Natural killer cell (primary cell): ENCODE measurements at regions not wholly inside any gene's neighbourhood (a gene's known extent, or its start where the extent isn't known, plus 50 kb on each side); places are given as distances from the start of the nearest gene placed in this dataset.
"Not testable (repeated sequence)": the region's sequence is repeated elsewhere in the genome, so short reads cannot be mapped to it uniquely, and the experiment has no call there.

Experiments used
- ATAC-seq, 3 donors: fragments of 150-1000 bp in 2 of 3; fragments of 200-7000 bp in 1 of 3; cut with Tn5 transposase; 1 replicate in 1 of 3; 2 replicates in 2 of 3; pipeline ENCODE4 v1.10.0; 2021; ENCODE audit warnings: mild to moderate bottlenecking in 2 of 3, moderate library complexity in 2 of 3
- DNase-seq, 2 donors: peaks; one replicate each; pipeline versions ENCODE4 v3.0.0 to v3.0.0-alpha.2; 2013 to 2021; ENCODE audit warnings: mixed read lengths in 1 of 2
- H3K27ac ChIP-seq: one replicate; pipeline ENCODE4 v1.5.1; 2013; ENCODE audit warnings: mild to moderate bottlenecking, low read length
- H3K27me3 ChIP-seq: one replicate; pipeline ENCODE4 v1.6.1; 2013; ENCODE audit warnings: low read length; ENCODE audit not compliant: control insufficient read depth, insufficient read depth
- H3K36me3 ChIP-seq: one replicate; pipeline ENCODE4 v1.6.1; 2013; ENCODE audit warnings: low read length; ENCODE audit not compliant: control insufficient read depth, insufficient read depth
- H3K4me1 ChIP-seq: one replicate; pipeline ENCODE4 v1.6.1; 2013; ENCODE audit warnings: low read length; ENCODE audit not compliant: control insufficient read depth, insufficient read depth
- H3K4me3 ChIP-seq: one replicate; pipeline ENCODE4 v1.5.1; 2013; ENCODE audit warnings: low read length
- H3K9me3 ChIP-seq: one replicate; pipeline ENCODE4 v1.6.1; 2013; ENCODE audit warnings: low read length; ENCODE audit not compliant: control insufficient read depth, insufficient read depth
- H3K27ac Mint-ChIP-seq, 2 donors: one replicate each; pipeline ENCODE4 v1.8.0; 2022; ENCODE audit warnings: mild to moderate bottlenecking in 2 of 2, mixed read lengths in 2 of 2, moderate library complexity in 1 of 2
- H3K27me3 Mint-ChIP-seq, 2 donors: one replicate each; pipeline ENCODE4 v1.8.0; 2022; ENCODE audit warnings: low read depth in 2 of 2, mixed read lengths in 2 of 2
- H3K36me3 Mint-ChIP-seq: one replicate; pipeline ENCODE4 v1.8.0; 2022; ENCODE audit warnings: mixed read lengths
- H3K4me1 Mint-ChIP-seq, 2 donors: one replicate each; pipeline ENCODE4 v1.8.0; 2022; ENCODE audit warnings: mixed read lengths in 2 of 2
- H3K4me3 Mint-ChIP-seq: one replicate; pipeline ENCODE4 v1.8.0; 2022; ENCODE audit warnings: mild to moderate bottlenecking, moderate library complexity, mixed read lengths
- H3K9me3 Mint-ChIP-seq, 2 donors: one replicate each; pipeline ENCODE4 v1.8.0; 2022; ENCODE audit warnings: mixed read lengths in 2 of 2
- WGBS: methylation state at CpG from one replicate; pipeline ENCODE4 v1.1.7; 2013; ENCODE audit warnings: missing lambda C conversion rate; ENCODE audit not compliant: insufficient coverage; 5-methylcytosine and 5-hydroxymethylcytosine counted together
- intact Hi-C: fragments of 100-400 bp; cut with micrococcal nuclease; formaldehyde crosslinking; loops from one replicate; pipeline ENCODE4 v1.14.2; 2022

DNA sequence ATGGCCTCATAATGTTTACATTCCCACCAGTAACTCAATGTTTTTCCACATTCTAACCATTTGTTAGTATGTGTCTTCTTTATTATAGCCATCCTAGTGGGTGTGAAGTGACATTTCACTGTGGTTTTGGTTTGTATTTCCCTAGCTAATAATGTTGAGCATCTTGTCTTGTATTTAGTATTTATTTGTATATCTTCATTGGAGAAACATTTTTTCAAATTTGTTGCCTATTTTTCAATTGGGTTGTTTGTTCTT lies 144.8 kb upstream of the NBPF19 start:
- H3K27ac ChIP-seq, H3K4me3 ChIP-seq, H3K36me3 ChIP-seq, DNase-seq, H3K9me3 Mint-ChIP-seq, H3K27me3 Mint-ChIP-seq, H3K9me3 ChIP-seq, H3K27ac Mint-ChIP-seq, H3K4me1 Mint-ChIP-seq, H3K4me1 ChIP-seq, ATAC-seq, intact Hi-C loops, H3K4me3 Mint-ChIP-seq, H3K27me3 ChIP-seq, H3K36me3 Mint-ChIP-seq: not testable (repeated sequence)

DNA sequence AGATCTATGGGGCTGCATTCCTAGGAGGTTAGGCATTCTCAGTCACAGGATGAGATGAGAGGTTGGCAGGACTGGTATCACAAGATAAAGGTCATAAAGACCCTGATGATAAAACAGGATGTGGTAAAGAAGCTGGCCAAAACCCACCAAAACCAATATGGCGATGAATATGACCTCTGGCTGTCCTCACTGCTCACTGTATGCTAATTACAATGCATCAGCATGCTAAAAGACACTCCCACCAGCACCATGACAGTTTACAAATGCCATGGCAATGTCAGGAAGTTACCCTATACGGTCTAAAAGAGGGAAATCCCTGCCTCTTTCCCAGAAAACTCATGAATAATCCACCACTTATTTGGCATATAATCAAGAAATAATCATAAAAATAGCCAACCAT lies 138.8 kb upstream of the NBPF19 start:
- H3K27me3 ChIP-seq, ATAC-seq, H3K4me3 Mint-ChIP-seq, H3K4me1 Mint-ChIP-seq, H3K9me3 ChIP-seq, H3K36me3 Mint-ChIP-seq, DNase-seq, H3K27ac ChIP-seq, H3K27ac Mint-ChIP-seq, H3K36me3 ChIP-seq, H3K4me3 ChIP-seq, H3K9me3 Mint-ChIP-seq, intact Hi-C loops, H3K27me3 Mint-ChIP-seq, H3K4me1 ChIP-seq: not testable (repeated sequence)
- WGBS: no CpG with 5 or more reads among the region's 2 CpGs

DNA sequence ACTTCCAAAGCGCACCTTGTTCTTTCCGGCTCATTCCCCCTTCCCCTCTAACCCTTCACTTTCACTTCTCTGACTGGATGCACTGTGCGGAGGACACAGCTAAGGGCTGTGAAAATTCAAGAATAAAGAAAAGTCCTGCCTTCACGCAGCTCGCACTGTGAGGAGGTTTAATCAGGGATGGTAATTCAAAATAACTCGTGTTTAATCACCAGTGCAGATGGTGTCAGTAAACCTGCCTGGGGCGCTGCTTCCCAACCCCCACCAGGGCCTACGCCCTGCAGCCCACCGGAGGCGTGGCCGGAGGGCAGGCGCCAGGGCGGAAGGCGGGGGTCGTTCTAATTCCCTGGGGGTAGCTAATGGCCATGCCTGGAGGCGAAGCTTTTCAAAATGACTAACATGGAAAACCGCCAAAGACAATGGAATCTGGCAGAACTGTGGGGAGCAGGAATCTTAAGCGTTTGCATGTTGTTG lies 136.6 kb upstream of the NBPF19 start:
- H3K4me3 Mint-ChIP-seq, DNase-seq, H3K4me1 Mint-ChIP-seq, H3K27me3 Mint-ChIP-seq, intact Hi-C loops, H3K9me3 ChIP-seq, H3K4me3 ChIP-seq, ATAC-seq, H3K9me3 Mint-ChIP-seq, H3K36me3 Mint-ChIP-seq, H3K36me3 ChIP-seq, H3K4me1 ChIP-seq, H3K27me3 ChIP-seq, H3K27ac Mint-ChIP-seq, H3K27ac ChIP-seq: not testable (repeated sequence)
- no CpG with 5 or more reads among the region's 18 CpGs for WGBS

DNA sequence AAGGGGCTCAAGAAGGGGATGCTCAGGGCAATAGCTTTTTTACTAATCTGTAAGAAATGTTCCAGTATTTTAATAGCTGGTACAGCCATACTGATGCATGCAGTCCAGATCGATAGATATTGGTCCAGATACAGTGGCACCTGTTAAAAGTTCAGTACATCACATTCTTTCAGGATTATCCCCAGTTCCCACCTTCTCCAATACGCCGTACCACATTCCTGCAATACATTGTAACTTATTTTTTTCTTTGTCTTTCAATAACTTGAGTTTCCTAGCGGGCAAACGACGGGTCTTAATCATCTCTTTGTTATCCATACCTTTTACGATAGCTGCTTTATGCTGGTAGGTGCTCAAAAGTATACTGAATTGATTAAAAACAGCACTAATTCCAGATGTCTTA lies 136.1 kb upstream of the NBPF19 start:
- not testable (repeated sequence) for DNase-seq, H3K27ac Mint-ChIP-seq
- WGBS: no CpG with 5 or more reads among the region's 7 CpGs

DNA sequence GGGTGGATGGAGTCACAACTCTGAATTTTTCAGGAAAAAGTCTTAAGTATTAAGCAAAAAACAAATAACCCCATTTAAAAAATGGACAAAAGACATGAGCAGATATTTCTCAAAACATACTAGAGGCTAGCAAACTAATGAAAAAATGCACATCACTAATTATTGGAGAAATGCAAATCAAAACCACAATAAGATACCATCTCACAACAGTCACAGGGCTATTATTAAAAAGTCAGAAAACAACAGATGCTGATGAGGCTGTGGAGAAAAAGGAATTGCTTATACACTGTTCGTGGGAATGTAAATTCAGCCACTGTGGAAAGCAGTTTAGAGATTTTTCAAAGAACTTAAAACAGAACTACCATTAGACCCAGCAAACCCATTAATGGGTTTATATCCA lies 125.4 kb upstream of the NBPF19 start:
- H3K4me1 ChIP-seq, ATAC-seq, H3K27me3 ChIP-seq, H3K36me3 ChIP-seq, intact Hi-C loops, H3K27ac Mint-ChIP-seq, H3K27me3 Mint-ChIP-seq, DNase-seq, H3K9me3 Mint-ChIP-seq, H3K27ac ChIP-seq, H3K9me3 ChIP-seq, H3K4me3 Mint-ChIP-seq, H3K4me3 ChIP-seq, H3K4me1 Mint-ChIP-seq, H3K36me3 Mint-ChIP-seq: not testable (repeated sequence)
- WGBS: no CpG with 5 or more reads among the region's 1 CpG

More for the DNA sequence above, 136.1 kb upstream of the NBPF19 start:
- H3K27ac ChIP-seq, H3K9me3 ChIP-seq, H3K36me3 ChIP-seq, ATAC-seq, H3K27me3 Mint-ChIP-seq, intact Hi-C loops, H3K4me1 Mint-ChIP-seq, H3K36me3 Mint-ChIP-seq, H3K4me3 Mint-ChIP-seq, H3K9me3 Mint-ChIP-seq, H3K27me3 ChIP-seq, H3K4me3 ChIP-seq, H3K4me1 ChIP-seq: not testable (repeated sequence)

DNA sequence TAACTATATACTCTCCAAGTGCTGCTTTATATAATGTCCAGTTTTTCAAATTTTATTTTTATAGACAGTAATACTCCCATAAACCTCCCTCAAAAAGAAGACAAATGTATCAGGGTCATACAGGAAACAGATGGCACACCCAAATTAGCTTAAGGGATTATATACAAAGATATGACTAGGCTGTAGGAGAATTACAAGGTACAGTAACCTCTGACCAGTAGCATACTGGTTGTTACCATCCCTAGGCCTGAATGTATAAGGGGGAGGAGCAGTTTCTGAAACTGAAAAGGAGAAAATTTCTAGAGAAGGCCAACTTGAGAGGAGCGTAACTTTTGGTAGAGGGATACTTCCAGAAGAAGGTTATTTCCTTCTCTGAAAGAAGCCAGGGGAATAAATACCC lies 122.6 kb upstream of the NBPF19 start:
- intact Hi-C loops, H3K27ac ChIP-seq, H3K9me3 ChIP-seq, H3K9me3 Mint-ChIP-seq, H3K27me3 Mint-ChIP-seq, DNase-seq, ATAC-seq, H3K4me3 Mint-ChIP-seq, H3K4me3 ChIP-seq, H3K36me3 ChIP-seq, H3K27ac Mint-ChIP-seq, H3K4me1 ChIP-seq, H3K36me3 Mint-ChIP-seq, H3K27me3 ChIP-seq, H3K4me1 Mint-ChIP-seq: not testable (repeated sequence)
- WGBS: no CpG with 5 or more reads among the region's 1 CpG

DNA sequence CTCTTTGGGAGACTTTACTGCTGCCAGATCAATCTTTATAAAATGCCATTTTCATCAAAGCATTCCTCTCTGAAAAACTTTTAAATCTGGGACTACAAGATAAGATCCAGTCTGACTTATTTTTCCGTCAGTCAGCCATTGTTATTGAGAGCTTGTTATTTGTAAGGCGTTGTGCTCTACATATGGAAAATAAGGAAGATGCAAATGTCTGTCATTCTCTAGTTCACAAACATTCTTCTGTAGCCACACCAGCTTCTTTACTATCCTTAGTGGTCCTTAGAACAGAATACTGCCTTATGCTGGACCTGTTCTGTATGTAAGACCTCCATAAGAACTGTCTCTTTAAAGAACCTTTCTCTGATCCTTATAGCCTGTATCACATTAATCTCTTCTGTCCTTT lies 120.3 kb upstream of the NBPF19 start:
- ATAC-seq, H3K9me3 Mint-ChIP-seq, H3K4me3 Mint-ChIP-seq, H3K36me3 ChIP-seq, H3K27me3 Mint-ChIP-seq, intact Hi-C loops, H3K4me1 ChIP-seq, H3K4me1 Mint-ChIP-seq, H3K27ac ChIP-seq, H3K27me3 ChIP-seq, H3K4me3 ChIP-seq, H3K9me3 ChIP-seq, H3K36me3 Mint-ChIP-seq, DNase-seq, H3K27ac Mint-ChIP-seq: not testable (repeated sequence)
- no CpG with 5 or more reads among the region's 2 CpGs for WGBS

DNA sequence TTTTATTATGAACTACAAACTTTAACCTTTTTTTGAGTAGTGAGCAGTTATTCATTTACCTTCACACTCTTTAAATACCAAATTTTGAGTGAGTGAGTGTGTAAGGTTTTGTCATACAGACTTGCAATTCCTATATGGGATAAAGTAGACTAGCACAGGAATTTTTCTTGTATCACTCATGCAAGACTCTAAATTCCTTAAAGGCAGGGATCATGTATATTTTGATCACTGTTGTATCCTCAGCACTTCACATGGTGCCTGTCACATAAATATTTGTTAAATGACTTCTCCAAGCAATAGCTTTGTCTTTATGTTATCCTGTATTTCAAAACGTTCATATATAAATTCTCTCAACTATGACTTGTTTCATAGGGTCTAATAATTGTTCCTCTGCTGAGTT lies 119.1 kb upstream of the NBPF19 start:
- H3K36me3 Mint-ChIP-seq, H3K9me3 Mint-ChIP-seq, DNase-seq, ATAC-seq, H3K4me3 ChIP-seq, H3K36me3 ChIP-seq, H3K27ac Mint-ChIP-seq, H3K4me1 Mint-ChIP-seq, H3K9me3 ChIP-seq, H3K27me3 Mint-ChIP-seq, intact Hi-C loops, H3K4me3 Mint-ChIP-seq, H3K4me1 ChIP-seq, H3K27me3 ChIP-seq, H3K27ac ChIP-seq: not testable (repeated sequence)
- WGBS: no CpG with 5 or more reads among the region's 1 CpG
